DOHH2 (cell line): ENCODE measurements at regions not wholly inside any gene's neighbourhood (a gene's known extent, or its start where the extent isn't known, plus 50 kb on each side); places are given as distances from the start of the nearest gene placed in this dataset.
"Not testable (repeated sequence)": the region's sequence is repeated elsewhere in the genome, so short reads cannot be mapped to it uniquely, and the experiment has no call there.

ENCODE experiments used
- CTCF ChIP-seq: fragments of 200-600 bp; sonication (generic); IDR thresholded peaks from one replicate; pipeline ENCODE4 v1.5.1; 2014; ENCODE audit warnings: antibody characterized with exemption, mild to moderate bottlenecking, low read depth, low read length; ENCODE audit not compliant: poor library complexity, severe bottlenecking
- EZH2phosphoT487 ChIP-seq: fragments of 200-600 bp; sonication (generic); IDR thresholded peaks from 2 replicates; pipeline ENCODE4 v1.6.1; 2017; ENCODE audit warnings: borderline replicate concordance, mild to moderate bottlenecking, antibody characterized with exemption, low read length, moderate library complexity, mixed read lengths

- TF ChIP-seq CTCF, EZH2phosphoT487: not testable (repeated sequence)
Observed at GRCh38 chr1:855202-855981, 68.3 kb upstream of the SAMD11 start.
